Liver (tissue), 3 donors: ENCODE measurements at regions not wholly inside any gene's neighbourhood (a gene's known extent, or its start where the extent isn't known, plus 50 kb on each side); places are given as distances from the start of the nearest gene placed in this dataset.

Source experiments
- JUND ChIP-seq, 2 donors: IDR thresholded peaks; 2 replicates each; pipeline ENCODE4 v1.6.1; 2016; ENCODE audit warnings: antibody characterized with exemption in 2 of 2
- RAD21 ChIP-seq, 2 donors: IDR thresholded peaks; 2 replicates each; pipeline ENCODE4 v1.6.1; 2016; ENCODE audit warnings: antibody characterized with exemption in 2 of 2, mild to moderate bottlenecking in 2 of 2
- TF ChIP-seq, protein P1 (sequence below): fragments of 150-350 bp; IDR thresholded peaks from 2 replicates; pipeline ENCODE4 v1.5.1; 2017; ENCODE audit warnings: improper control_type of control experiment, low read depth, low read length; ENCODE audit not compliant: missing input control
- donor health status: healthy.
- donor health status: healthy.

DNA sequence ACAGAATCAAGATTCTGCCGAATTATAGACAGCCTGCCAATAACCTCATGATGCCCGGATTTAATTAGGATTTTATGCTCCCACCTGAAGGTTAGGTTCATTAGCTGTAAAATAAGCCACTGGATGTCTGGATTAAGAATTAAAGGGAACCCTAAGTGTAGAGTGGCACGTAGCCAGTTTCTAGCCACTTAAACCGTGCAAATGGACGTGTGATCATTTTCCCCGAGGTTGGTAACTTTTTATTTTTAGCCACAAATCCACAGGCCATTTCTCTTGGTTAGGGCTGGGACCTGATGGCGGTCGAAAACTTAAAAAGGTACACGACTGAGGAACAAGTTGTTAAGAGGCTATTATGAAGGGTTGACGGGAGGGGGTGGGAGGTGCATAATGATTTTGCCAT lies 127.3 kb upstream of the TMPO start:
- TF ChIP-seq, protein P1, sequence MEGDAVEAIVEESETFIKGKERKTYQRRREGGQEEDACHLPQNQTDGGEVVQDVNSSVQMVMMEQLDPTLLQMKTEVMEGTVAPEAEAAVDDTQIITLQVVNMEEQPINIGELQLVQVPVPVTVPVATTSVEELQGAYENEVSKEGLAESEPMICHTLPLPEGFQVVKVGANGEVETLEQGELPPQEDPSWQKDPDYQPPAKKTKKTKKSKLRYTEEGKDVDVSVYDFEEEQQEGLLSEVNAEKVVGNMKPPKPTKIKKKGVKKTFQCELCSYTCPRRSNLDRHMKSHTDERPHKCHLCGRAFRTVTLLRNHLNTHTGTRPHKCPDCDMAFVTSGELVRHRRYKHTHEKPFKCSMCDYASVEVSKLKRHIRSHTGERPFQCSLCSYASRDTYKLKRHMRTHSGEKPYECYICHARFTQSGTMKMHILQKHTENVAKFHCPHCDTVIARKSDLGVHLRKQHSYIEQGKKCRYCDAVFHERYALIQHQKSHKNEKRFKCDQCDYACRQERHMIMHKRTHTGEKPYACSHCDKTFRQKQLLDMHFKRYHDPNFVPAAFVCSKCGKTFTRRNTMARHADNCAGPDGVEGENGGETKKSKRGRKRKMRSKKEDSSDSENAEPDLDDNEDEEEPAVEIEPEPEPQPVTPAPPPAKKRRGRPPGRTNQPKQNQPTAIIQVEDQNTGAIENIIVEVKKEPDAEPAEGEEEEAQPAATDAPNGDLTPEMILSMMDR, result no peak
- TF ChIP-seq JUND (IDR thresholded peaks at IDR 0.05), result no peak
- TF ChIP-seq RAD21 (IDR thresholded peaks at IDR 0.05), result no peak
